ENCODE measurements at regions not wholly inside any gene's neighbourhood (a gene's known extent, or its start where the extent isn't known, plus 50 kb on each side); places are given as distances from the start of the nearest gene placed in this dataset.

DNA sequence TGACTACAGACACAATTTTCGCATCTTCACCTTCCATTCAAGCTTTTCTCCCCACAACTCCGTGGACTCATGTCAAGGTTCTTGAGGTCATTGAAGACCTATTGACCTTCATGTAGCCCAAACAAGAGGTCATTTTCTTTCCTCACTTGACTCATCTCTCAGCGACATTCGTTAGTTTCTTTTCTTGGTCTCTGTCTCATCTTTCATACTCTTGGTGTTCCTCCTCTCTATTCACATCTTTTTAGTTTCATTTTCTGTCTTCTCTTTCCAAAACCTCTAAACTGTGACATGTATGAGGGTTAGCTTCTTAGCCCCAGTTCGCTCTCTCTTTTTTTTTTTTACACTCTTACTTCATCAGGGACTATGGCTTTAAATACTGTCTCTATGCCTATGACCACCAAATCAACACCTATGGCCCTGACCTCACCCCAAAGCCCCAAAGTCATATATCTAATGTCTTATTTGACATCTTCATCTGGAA is 128.6 kb upstream of the BACH2 start:
- no peak for FAIRE-seq
- H3K4me1 Mint-ChIP-seq (ENCODE audit: low read depth, unreplicated experiment) = no peaks in the 10 kb centered on the region
- H3K79me2 ChIP-seq (ENCODE audit: insufficient read depth, low read length) = no peaks in the 10 kb centered on the region
- H3K27me3 ChIP-seq (ENCODE audit: insufficient read depth, low read length) = no peaks in the 10 kb centered on the region
- no peak overlapping the region for H3K9ac ChIP-seq (ENCODE audit: low read length)
- H3K9me3 Mint-ChIP-seq (ENCODE audit: unreplicated experiment) = peaks cover 10% of the 10 kb centered on the region
- H4K20me1 ChIP-seq (ENCODE audit: insufficient read depth, low read length) = no peaks in the 10 kb centered on the region
- H3K4me3 ChIP-seq (ENCODE audit: insufficient read depth, low read depth, low read length) = no peak overlapping the region
- no peak overlapping the region for H3K27ac Mint-ChIP-seq (ENCODE audit: unreplicated experiment)
- DNase-seq (ENCODE audit: low read depth) = no peak
- no peaks in the 10 kb centered on the region for H3K36me3 ChIP-seq (ENCODE audit: insufficient read depth, low read length)
- no peak overlapping the region for H2AFZ ChIP-seq (ENCODE audit: low read depth, low read length)
- H3K9me3 ChIP-seq (ENCODE audit: insufficient read depth, low read depth, low read length) = peaks cover 3% of the 10 kb centered on the region
- no peak overlapping the region for H3K4me3 Mint-ChIP-seq (ENCODE audit: unreplicated experiment)
- no peak overlapping the region for H3K4me2 ChIP-seq (ENCODE audit: low read length)
- TF ChIP-seq EZH2 (IDR thresholded peaks at IDR 0.05; ENCODE audit: insufficient read depth, low read length) = no peak
- TF ChIP-seq, protein P1, sequence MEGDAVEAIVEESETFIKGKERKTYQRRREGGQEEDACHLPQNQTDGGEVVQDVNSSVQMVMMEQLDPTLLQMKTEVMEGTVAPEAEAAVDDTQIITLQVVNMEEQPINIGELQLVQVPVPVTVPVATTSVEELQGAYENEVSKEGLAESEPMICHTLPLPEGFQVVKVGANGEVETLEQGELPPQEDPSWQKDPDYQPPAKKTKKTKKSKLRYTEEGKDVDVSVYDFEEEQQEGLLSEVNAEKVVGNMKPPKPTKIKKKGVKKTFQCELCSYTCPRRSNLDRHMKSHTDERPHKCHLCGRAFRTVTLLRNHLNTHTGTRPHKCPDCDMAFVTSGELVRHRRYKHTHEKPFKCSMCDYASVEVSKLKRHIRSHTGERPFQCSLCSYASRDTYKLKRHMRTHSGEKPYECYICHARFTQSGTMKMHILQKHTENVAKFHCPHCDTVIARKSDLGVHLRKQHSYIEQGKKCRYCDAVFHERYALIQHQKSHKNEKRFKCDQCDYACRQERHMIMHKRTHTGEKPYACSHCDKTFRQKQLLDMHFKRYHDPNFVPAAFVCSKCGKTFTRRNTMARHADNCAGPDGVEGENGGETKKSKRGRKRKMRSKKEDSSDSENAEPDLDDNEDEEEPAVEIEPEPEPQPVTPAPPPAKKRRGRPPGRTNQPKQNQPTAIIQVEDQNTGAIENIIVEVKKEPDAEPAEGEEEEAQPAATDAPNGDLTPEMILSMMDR (IDR thresholded peaks at IDR 0.05; ENCODE audit: insufficient read depth, low read depth, low read length) = no peak
- no peaks in the 10 kb centered on the region for H3K27me3 Mint-ChIP-seq (ENCODE audit: low read depth, unreplicated experiment)
- no peaks in the 10 kb centered on the region for H3K36me3 Mint-ChIP-seq (ENCODE audit: low read depth, unreplicated experiment)
- no peaks in the 10 kb centered on the region for H3K4me1 ChIP-seq (ENCODE audit: insufficient read depth, low read length)
- no peak overlapping the region for H3K27ac ChIP-seq (ENCODE audit: low read depth, low read length)

DNA sequence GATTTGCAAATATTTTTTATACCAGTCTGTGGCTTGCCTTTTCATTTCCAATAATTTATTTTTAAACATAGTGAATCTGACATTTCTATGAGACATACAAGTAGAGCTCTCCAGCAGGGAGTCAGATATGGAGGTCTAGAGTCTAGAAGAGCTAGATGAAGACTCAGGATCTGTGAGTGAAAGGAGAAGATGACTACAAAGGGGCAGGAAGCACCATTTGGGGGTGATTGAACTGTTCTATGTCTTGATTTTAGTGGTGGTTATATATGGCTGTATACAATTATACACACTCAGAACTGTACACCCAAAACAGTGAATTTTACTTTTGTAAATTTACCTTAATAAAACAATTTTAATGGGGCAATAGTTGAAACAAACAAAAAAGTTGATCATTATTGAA is 127.9 kb upstream of the BACH2 start:
- Histone ChIP-seq H3K9ac (ENCODE audit: low read length) (no peak overlapping the region), H4K20me1 (ENCODE audit: insufficient read depth, low read length) (no peaks in the 10 kb centered on the region), H3K27ac (ENCODE audit: low read depth, low read length) (no peak overlapping the region), H3K4me3 (ENCODE audit: insufficient read depth, low read depth, low read length) (no peak overlapping the region), H3K27me3 (ENCODE audit: insufficient read depth, low read length) (peaks cover 2% of the 10 kb centered on the region), H3K4me1 (ENCODE audit: insufficient read depth, low read length) (no peaks in the 10 kb centered on the region), H3K9me3 (ENCODE audit: insufficient read depth, low read depth, low read length) (no peaks in the 10 kb centered on the region), H3K79me2 (ENCODE audit: insufficient read depth, low read length) (no peaks in the 10 kb centered on the region), H3K4me2 (ENCODE audit: low read length) (no peak overlapping the region), H2AFZ (ENCODE audit: low read depth, low read length) (no peak overlapping the region), H3K36me3 (ENCODE audit: insufficient read depth, low read length) (no peaks in the 10 kb centered on the region)
- no peak overlapping the region for H3K27ac Mint-ChIP-seq (ENCODE audit: unreplicated experiment)
- no peak overlapping the region for H3K4me3 Mint-ChIP-seq (ENCODE audit: unreplicated experiment)
- no peak for DNase-seq (ENCODE audit: low read depth)
- H3K36me3 Mint-ChIP-seq (ENCODE audit: low read depth, unreplicated experiment) = no peaks in the 10 kb centered on the region
- FAIRE-seq = no peak
- peaks cover 5% of the 10 kb centered on the region for H3K9me3 Mint-ChIP-seq (ENCODE audit: unreplicated experiment)
- TF ChIP-seq, protein P1 (IDR thresholded peaks at IDR 0.05; ENCODE audit: insufficient read depth, low read depth, low read length) = no peak
- TF ChIP-seq EZH2 (IDR thresholded peaks at IDR 0.05; ENCODE audit: insufficient read depth, low read length) = no peak
- H3K27me3 Mint-ChIP-seq (ENCODE audit: low read depth, unreplicated experiment) = no peaks in the 10 kb centered on the region
- H3K4me1 Mint-ChIP-seq (ENCODE audit: low read depth, unreplicated experiment) = no peaks in the 10 kb centered on the region

GRCh38 chr6:90421666-90422065 is 125.0 kb upstream of the BACH2 start:
- H3K27ac ChIP-seq (ENCODE audit: low read depth, low read length) = no peak overlapping the region
- TF ChIP-seq EZH2 (IDR thresholded peaks at IDR 0.05; ENCODE audit: insufficient read depth, low read length) = no peak
- TF ChIP-seq, protein P1 (IDR thresholded peaks at IDR 0.05; ENCODE audit: insufficient read depth, low read depth, low read length) = no peak
- H3K4me3 Mint-ChIP-seq (ENCODE audit: unreplicated experiment) = no peak overlapping the region

More at GRCh38 chr6:90421666-90422065, 125.0 kb upstream of the BACH2 start:
- no peak for DNase-seq (ENCODE audit: low read depth)
- Mint-ChIP-seq H3K4me1 (ENCODE audit: low read depth, unreplicated experiment) (no peaks in the 10 kb centered on the region), H3K27ac (ENCODE audit: unreplicated experiment) (no peak overlapping the region), H3K36me3 (ENCODE audit: low read depth, unreplicated experiment) (no peaks in the 10 kb centered on the region), H3K9me3 (ENCODE audit: unreplicated experiment) (no peaks in the 10 kb centered on the region), H3K27me3 (ENCODE audit: low read depth, unreplicated experiment) (peaks cover 3% of the 10 kb centered on the region)
- Histone ChIP-seq H3K27me3 (ENCODE audit: insufficient read depth, low read length) (peaks cover 2% of the 10 kb centered on the region), H3K9ac (ENCODE audit: low read length) (no peak overlapping the region), H3K79me2 (ENCODE audit: insufficient read depth, low read length) (no peaks in the 10 kb centered on the region), H4K20me1 (ENCODE audit: insufficient read depth, low read length) (no peaks in the 10 kb centered on the region), H3K4me1 (ENCODE audit: insufficient read depth, low read length) (no peaks in the 10 kb centered on the region), H2AFZ (ENCODE audit: low read depth, low read length) (no peak overlapping the region), H3K9me3 (ENCODE audit: insufficient read depth, low read depth, low read length) (no peaks in the 10 kb centered on the region), H3K4me2 (ENCODE audit: low read length) (no peak overlapping the region), H3K36me3 (ENCODE audit: insufficient read depth, low read length) (no peaks in the 10 kb centered on the region), H3K4me3 (ENCODE audit: insufficient read depth, low read depth, low read length) (no peak overlapping the region)
- FAIRE-seq = no peak
